ENCODE measurements at regions not wholly inside any gene's neighbourhood (a gene's known extent, or its start where the extent isn't known, plus 50 kb on each side); places are given as distances from the start of the nearest gene placed in this dataset.

- TF ChIP-seq CTCF (IDR thresholded peaks at IDR 0.05) (no peak), EZH2 (IDR thresholded peaks at IDR 0.05) (no peak)
These were observed 373.5 kb downstream of the EN1 start for GRCh38 chr2:118473846-118474540.

All from neural progenitor cell (in vitro differentiated cells).